ENCODE measurements at regions not wholly inside any gene's neighbourhood (a gene's known extent, or its start where the extent isn't known, plus 50 kb on each side); places are given as distances from the start of the nearest gene placed in this dataset.
"Not testable (repeated sequence)": the region's sequence is repeated elsewhere in the genome, so short reads cannot be mapped to it uniquely, and the experiment has no call there.

DNA sequence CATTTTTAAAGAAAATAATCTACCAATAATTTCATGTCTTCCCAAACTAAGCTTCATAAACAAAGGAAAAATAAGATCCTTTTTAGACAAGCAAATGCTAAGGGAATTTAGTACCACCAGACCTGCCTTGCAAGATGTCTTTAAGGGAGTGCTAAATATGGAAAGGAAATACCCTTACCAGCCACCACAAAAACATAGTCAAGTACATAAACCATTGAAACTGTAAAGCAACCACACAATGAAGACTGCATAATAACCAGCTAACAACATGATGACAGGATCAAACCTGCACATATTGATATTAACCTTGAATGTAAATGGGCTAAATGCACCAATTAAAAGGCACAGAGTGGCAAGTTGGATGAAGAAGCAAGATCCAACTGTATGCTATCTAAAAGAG lies 586.5 kb upstream of the NRG3 start:
- no peak for DNase-seq

DNA sequence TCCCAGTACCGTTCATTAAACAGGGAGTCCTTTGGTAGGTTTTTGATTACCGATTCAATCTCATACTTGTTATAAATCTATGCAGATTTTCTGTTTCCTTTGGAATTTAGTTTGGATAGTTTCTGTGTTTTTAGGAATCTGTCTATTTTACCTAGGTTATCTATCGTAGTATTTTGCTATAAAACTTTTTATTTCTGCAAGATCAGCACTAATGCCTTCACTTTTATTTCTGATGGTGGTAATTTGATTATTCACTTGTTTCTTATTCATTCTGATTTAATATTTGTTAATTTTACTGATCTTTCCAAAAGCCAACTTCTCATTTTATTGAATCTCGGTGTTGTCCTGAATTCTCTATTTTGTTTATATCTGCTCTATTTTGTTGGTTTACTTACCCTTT lies 577.7 kb upstream of the NRG3 start:
- no peak for DNase-seq

DNA sequence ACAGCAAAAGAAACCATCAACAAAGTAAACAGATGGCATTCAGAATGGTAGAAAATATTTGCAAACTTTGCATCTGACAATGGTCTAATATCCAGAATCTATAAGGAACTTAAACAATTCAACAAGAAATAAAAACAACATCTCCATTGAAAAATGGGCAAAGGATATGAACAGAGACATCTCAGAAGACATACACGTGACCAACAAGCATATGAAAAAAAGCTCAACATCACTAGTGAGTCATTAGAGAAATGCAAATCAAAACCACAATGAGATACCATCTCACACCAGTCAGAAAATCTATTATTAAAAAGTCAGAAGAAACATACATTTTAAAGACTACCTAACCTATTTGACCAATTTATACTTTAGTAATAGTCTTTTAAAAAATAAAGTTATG lies 571.3 kb upstream of the NRG3 start:
- DNase-seq: no peak

DNA sequence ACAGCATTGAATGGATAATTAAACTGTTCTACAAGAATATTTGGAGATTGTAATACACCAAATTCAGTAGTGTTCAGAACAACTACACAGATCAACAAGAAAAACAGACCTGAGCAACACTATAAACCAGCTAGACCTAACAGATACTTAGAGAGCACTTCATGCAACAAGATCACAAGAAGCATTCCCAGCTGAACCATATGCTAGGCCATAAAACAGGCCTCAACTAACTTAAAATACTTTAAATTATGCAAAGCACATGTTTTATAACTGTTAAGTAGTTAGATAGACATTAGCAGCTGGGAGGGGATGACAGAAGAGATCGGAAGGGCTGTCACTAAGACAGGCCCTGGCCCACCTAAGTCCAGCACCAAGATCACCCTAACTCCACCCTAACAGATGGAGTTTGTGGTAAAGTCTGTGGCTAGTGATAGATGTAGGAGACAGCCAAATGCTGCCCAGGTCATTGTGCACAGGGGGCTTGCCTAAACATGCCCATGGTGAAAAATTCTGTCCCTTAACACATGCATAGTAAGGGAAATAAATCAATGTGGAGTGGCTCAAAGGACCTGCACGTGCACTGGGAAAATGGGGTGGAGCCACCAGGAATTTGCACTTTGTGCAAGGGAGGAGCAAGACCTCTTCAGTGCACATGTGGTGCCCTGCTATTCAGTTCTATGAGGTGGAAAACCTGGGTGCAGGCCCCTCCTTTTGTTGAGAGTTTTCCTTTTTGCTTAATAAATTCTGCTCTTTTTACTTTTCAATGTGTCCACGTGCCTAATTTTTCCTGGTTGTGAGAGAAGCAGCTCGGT lies 567.8 kb upstream of the NRG3 start:
- no peak for DNase-seq

DNA sequence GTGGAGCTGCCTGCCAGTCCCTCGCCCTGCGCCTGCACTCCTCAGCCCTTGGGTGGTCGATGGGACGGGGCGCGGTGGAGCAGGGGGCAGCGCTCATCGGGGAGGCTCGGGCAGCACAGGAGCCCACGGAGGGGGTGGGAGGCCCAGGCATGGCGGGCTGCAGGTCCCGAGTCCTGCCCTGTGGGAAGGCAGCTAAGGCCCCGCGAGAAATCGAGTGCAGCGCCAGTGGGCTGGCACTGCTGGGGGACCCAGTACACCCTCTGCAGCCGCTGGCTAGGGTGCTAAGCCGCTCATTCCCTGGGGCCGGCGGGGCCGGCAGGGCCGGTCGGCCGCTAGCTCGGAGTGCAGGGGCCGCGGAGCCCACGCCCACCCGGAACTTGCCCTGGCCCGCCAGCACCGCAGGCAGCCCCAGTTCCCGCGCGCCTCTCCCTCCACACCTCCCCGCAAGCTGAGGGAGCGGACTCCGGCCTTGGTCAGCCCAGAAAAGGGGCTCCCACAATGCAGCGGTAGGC lies 565.9 kb upstream of the NRG3 start:
- no peak for DNase-seq

DNA sequence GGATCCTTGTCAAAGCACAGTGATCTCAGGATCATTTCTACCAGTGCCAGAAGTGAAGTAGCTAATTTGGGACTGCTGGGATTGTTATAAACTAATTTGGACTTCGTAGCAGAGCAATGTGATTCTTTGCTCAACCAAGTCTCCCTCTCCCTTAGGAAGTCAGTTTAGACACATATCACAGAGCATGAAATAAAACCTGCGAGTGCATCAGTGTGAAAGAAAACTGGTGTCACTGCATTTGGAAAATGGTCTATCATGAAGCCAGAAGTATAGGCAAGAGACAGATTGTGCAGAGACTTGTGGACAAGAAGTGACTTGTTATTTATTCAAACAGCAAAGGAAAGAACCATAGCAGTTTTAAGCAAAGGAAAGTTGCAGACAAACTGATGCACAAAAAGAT lies 560.5 kb upstream of the NRG3 start:
- no peak for DNase-seq

DNA sequence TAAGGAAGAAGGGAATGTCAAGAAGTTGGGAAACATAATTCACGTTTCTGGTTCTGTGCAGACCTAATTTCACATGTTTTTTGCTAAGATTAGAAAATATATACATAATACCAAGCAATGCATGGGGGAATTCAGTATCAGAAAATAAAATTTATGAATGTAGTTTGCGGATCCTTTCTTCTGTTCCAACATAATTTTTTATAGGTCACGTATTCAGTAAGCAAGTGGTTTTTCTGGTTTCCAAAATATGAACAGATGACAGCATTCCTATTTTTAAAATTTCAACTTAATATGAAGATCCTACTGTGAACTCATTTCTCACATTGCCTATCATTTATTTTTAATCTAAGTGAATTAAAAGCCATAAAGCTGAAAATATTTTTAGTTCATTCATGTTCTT lies 560.0 kb upstream of the NRG3 start:
- DNase-seq: no peak

DNA sequence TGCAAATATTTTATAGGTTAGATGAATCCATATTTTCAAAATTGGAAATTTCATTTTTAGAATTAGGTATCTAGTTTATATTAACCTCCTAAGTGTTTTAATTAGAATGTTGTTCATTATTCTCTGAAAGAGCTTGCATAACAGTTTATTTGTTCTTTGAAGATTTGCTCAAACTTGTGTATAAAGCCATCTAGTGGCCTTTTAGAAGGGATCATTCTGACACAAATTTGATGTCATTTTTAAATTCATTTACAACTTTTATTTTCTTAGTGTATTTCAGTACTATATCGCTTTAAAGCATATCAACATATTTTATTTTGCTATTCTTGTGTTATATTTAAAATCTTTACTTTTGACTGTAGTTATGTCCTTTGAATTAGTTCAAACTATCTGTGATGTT lies 527.0 kb upstream of the NRG3 start:
- DNase-seq: no peak

DNA sequence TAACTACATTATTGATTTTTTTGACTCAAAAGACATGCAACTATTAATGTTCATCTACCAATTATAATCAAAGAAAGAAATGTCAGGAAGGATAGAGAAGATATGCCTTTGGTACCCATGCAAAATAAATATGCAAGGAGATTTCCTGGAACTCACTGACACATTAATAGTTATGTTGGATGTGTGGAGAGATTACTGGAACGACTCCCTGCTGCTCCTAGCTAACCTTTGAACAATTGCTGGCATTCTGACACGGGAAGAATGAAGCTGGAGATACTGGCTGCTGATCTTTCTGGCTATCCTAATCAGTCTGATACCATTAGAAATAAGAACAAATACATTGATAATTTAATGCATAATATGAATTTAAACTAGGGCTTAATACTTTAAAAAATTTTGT lies 507.9 kb upstream of the NRG3 start:
- no peak for DNase-seq

DNA sequence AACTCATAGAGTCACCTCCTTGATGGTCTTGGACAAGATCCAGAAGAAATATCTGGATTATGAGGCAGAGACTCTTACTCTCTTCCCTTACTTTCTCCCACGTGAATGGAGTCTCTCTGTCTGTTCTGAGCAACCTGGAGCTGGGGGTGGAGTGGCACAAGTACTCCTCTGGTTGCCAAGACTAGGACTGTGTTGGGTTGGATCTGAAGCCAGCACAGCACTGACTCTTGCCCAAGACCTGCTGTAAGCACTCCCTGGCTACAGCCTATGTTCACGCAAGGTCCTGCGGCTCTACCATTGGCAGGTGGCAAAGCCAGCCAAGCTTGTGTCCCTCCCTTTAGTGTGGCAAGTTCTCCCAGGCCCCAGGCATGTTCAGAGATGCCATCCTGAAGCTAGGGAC lies 488.2 kb upstream of the NRG3 start:
- DNase-seq: no peak

DNA sequence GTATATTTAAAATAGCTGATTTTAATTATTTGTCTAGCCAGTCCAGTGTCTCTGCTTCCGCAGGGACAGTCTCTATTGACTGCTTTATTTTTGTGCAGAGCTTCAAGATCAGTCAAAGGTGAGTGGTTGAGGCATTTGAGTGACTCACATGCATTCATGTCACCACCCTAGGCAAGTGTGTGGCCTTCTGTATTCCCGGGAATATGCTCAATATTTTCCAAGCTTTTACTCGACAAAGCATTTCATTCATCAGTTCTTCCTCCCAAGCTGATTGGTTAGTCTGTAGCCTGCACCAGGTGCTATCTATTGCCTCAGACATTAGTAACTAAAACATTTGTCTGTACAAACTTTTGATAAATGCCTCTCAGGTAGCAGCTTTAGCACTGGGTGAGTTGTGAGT lies 471.5 kb upstream of the NRG3 start:
- no peak for DNase-seq

DNA sequence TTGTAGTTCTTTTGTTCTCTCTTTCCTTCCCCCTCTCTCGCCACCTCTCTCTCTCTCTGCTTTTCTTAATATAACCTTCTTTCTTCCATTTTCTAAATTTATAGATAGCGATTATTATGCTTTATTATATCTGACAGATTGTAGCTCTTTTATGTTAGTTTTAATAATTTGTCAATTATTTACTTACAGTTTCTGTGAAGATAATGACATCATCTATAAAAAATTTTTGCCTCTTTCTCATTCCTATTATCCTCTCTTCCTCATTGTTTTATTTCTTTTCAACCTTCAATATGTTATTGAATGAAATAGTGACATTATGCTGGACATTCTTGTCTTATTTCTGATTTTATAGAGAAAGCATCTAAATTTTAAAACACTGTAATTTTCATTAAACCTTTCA lies 469.6 kb upstream of the NRG3 start:
- DNase-seq: no peak

DNA sequence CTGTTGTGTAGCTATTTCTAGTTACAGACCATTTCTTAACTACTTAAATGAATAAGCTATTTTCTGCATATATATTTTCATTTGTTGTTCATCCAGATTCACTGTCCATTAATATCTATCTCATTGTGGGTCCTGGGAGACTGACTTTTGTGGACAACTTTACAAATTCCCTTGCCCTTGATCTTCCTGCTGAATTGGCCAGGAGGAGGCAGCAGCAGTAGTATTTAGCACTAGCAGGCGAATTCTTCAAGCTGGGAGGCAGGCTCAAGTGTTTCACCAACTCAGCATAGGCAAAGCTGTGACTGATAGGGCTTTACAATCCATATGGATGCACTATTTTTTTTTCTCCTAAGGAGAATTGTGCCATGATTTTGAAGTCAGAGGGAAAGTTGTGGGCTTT lies 461.0 kb upstream of the NRG3 start:
- DNase-seq: no peak

DNA sequence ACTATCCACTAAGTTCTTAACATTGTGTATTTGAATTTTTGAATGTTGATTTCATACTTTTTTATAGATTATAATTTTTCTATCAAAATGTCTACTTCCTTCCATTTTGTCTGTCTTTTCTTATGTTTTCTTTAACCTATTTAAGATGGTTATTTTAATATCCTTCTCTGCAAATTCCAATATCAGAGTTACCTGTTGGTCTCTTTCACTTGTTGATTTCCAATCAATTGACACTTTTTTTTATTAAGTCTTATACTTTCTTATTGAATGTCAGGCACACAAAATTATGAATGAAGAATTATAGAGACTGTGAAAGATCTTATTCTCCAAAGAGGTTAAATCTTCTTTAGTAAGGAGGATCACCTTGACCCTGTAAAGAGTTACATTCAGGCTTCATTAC lies 448.3 kb upstream of the NRG3 start:
- no peak for DNase-seq

DNA sequence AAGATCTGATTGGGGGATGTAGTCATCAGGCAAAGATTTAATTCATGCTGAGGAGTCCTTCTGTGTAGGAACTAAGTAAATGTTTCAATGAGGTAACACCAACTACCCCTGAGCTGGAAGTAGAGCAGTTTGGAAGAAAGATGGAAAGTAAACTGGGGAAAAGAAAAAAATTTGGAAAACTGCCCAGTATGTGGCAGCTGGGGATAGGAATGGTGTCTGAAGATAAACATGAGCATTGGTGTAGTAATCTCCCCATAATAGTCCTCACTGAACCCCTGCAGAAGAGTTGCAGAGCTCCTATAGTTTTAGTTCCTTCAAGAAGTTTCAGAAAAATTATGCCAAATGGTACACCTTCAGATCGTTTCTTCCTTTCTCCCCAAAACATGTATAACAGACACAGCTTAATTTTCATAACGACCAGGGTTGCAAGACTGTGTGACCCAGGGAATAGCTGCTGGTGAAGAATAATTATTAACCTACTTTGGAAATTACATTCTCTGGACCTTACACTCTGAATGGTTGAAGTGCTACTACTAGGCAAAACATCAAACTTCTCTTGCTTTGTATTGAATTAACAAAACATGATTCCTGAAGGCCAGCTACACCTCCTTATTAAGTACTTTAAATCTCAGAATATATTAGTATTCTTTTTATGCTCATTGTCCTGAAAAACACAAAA lies 446.4 kb upstream of the NRG3 start:
- DNase-seq: no peak

DNA sequence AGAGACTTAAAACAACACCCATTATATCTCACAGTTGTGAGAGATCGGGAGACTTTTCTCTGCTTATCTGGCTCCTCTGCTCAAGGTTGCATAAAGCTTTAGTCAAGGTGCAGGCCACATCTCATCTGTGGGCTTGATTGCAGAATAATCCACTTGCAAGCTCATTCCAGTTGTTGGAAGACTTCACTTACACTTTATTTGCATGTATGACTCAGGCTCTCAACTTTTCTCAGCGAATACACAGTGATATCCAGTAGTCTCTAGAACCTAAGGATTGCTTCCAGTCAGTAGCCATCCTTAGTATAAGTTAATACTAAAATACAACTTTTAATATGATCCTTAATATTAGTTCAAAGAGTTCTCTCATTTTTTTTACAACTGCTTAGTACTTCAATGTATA lies 435.5 kb upstream of the NRG3 start:
- no peak for DNase-seq

DNA sequence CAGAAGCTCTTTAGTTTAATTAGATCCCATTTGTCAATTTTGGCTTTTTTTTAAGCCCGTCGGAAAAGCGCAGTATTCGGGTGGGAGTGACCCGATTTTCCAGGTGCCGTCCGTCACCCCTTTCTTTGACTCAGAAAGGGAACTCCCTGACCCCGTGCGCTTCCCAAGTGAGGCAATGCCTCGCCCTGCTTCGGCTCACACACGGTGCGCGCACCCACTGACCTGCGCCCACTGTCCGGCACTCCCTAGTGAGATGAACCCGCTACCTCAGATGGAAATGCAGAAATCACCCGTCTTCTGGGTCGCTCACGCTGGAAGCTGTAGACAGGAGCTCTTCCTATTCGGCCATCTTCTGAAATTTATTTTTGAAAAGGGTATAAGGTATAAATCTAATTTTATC lies 433.4 kb upstream of the NRG3 start:
- not testable (repeated sequence) for DNase-seq

DNA sequence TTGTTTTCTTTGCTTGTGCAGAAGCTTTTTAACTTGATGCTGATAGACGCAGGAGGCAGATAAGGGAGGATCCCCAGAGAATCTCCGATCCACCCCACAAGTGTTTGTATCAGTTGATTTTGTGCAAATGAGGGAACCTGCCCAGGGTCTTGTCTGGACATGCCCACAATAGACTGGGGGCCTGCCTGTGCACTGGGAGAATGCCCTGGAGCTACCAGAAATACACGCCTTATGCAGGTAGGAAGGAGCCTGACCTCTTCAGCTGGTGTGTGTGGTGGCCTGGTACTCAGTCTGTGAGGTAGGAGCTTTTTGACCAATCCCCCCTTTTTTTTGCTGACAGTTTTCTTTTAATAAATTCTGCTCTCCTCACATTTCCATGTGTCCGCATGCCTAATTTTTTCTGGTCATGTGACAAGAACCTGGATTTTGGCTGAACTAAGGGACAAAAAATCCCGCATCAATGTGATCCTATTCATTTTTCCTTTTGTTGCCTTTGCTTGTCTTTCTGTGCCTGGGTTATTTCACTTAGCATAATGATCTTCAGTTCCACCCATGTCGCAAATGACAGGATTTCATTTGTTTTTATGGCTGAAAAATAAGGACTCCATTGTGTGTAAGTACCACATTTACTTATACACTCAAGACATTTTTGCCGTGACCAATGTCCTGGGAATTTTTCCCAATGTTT lies 430.6 kb upstream of the NRG3 start:
- DNase-seq: no peak

DNA sequence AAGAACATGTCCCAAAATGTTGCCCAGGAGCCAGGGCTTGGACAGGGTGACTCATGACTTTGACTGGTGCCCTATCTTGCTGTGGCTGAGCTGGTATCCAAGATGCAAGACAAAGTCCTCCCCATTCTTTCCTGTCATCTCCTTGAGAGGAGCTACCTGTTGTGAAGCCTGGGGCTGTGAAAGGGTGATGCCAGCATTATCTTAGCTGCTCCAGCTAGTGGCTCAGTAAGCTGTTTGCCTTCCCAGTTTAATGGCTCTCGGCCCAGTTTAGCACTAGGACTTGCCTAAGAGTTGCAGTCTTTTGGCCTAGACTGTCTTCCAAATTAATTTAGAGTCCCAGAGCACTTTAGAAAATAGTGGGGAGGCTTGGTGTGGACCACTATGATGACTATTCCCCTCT lies 424.3 kb upstream of the NRG3 start:
- no peak for DNase-seq

DNA sequence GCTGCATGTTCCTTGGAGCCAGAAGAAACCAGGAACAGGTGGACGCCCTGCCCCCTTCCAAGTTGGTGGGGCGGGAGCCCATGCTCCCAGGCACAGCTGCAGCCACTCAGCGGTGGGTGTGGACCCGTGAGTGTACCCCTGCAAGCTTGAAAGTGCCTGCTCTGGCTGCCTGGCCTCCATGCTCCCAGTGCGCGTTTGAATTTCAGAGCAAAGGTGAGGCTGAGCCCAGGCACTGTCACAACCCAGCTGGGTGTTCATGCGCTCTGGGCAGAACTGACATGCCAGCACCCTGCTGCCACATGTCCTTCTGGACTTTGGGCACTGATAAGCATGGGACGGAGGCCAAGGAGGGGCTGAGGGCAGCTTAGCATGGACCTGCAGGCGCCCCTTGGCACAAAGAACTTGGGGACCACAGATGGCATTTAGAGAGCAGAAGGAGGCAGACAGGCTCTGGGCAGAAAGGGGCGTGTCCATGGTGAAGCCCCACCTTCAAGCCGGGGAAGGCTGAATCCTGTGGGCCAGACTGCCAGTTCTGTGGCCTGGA lies 402.0 kb upstream of the NRG3 start:
- no peak for DNase-seq

DNA sequence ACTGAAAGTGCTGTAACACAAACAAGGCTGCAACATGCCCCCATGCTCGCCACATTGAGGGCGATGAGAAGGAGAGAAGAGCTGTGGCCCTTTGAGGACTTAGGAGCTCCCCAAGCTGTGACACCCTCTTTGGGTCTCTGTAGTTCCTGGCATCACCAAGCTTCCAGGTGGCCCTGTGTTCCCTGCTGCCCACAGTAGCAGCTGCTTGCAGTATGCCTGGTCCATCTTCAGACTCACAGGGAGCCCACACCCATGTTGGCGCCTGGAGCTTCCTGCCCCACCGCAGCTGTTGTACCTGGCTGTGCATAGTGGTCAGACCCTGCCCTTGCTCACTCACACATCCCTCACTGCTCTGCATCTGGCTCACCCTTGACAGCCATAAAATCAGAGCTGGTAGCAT lies 401.2 kb upstream of the NRG3 start:
- DNase-seq: no peak

DNA sequence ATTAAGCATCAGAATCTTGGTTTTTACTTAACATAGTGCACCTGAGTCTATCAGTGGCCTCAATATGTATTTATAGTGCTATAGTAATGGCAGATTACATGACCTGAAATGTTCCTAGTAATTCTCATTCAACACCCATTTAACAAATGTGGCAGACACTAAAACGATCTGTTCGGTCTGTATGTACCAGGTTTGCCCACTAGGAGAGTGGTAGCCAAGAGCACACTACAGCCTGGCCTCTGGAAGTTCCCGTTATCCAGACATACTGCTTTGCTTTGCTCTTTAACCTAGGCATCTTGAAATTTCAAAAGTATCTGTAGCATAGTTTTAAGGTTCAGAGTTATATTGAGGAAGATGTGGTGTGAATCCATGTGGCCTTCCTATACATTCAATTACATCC lies 395.7 kb upstream of the NRG3 start:
- no peak for DNase-seq

DNA sequence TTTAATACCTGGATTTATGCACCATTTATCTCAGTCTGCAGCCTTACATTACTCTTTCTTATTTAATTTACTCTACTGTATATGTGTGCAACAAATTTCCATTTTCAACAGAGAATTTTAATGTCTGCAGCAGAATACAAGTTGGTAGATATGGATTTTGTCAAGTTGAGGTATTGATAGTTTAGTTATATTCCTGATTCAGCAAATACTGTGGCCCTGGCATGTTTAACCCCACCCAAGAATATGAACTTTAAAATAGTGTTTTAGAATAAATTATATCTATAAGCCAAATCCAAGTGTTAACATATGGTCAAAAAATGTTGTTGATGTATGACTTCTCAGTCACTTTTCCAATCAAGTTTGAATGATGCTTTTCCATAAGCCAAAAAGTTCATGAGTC lies 378.4 kb upstream of the NRG3 start:
- no peak for DNase-seq

Measured in stimulated activated CD4-positive, alpha-beta T cell treated with anti-CD3 and anti-CD28 coated beads, Interleukin-2, amount 100 ng/mL, for 24 hours (primary cell).